Prostate gland (tissue), 2 donors: ENCODE measurements at regions not wholly inside any gene's neighbourhood (a gene's known extent, or its start where the extent isn't known, plus 50 kb on each side); places are given as distances from the start of the nearest gene placed in this dataset.

Experiments
- CTCF ChIP-seq, 4 experiments: fragments of 200-600 bp in 2 of 4; fragments of 450-650 bp in 2 of 4; sonication (generic) in 2 of 4; IDR thresholded peaks; 1 replicate in 3 of 4; 2 replicates in 1 of 4; pipeline ENCODE4 v1.5.1; 2016 to 2019; ENCODE audit warnings: antibody characterized with exemption in 4 of 4, mild to moderate bottlenecking in 2 of 4, moderate library complexity in 2 of 4
- POLR2A ChIP-seq: fragments of 450-650 bp; IDR thresholded peaks from one replicate; pipeline ENCODE4 v1.6.1; 2016; ENCODE audit warnings: antibody characterized with exemption, mild to moderate bottlenecking
- POLR2AphosphoS5 ChIP-seq: sonication (generic); formaldehyde crosslinking; IDR thresholded peaks from one replicate; pipeline ENCODE4 v1.6.1; 2017; ENCODE audit warnings: antibody characterized with exemption

- TF ChIP-seq CTCF (IDR thresholded peaks at IDR 0.05) (no peak), POLR2A (no peak), POLR2AphosphoS5 (no peak)
Measured at GRCh38 chr5:67262956-67263355, 66.4 kb upstream of the CD180 start.
